Activated T-cell treated with anti-CD3 and anti-CD28 coated beads, Interleukin-2, amount 50 U/mL, for 24 hours (primary cell): ENCODE measurements at regions not wholly inside any gene's neighbourhood (a gene's known extent, or its start where the extent isn't known, plus 50 kb on each side); places are given as distances from the start of the nearest gene placed in this dataset.
"Not testable (repeated sequence)": the region's sequence is repeated elsewhere in the genome, so short reads cannot be mapped to it uniquely, and the experiment has no call there.

Experiments
- DNase-seq: peaks from one replicate; pipeline ENCODE4 v3.0.0-alpha.2; 2020
- H3K27ac Mint-ChIP-seq: 2 replicates; pipeline ENCODE4 v1.8.0; 2020; ENCODE audit warnings: mild to moderate bottlenecking, mixed read lengths
- H3K27me3 Mint-ChIP-seq: 2 replicates; pipeline ENCODE4 v1.8.0; 2020; ENCODE audit warnings: mixed read lengths
- H3K36me3 Mint-ChIP-seq: 2 replicates; pipeline ENCODE4 v1.8.0; 2020; ENCODE audit warnings: low read depth, mixed read lengths
- H3K4me1 Mint-ChIP-seq: 2 replicates; pipeline ENCODE4 v1.8.0; 2020; ENCODE audit warnings: low read depth, mixed read lengths
- H3K4me3 Mint-ChIP-seq: 2 replicates; pipeline ENCODE4 v1.8.0; 2020; ENCODE audit warnings: mild to moderate bottlenecking, moderate library complexity, mixed read lengths
- H3K9me3 Mint-ChIP-seq: 2 replicates; pipeline ENCODE4 v1.8.0; 2020; ENCODE audit warnings: mixed read lengths

- H3K4me3 Mint-ChIP-seq, result no peak overlapping the region
- no peak overlapping the region for H3K27ac Mint-ChIP-seq
- no peaks in the 10 kb centered on the region for H3K36me3 Mint-ChIP-seq
- no peak for DNase-seq
- no peaks in the 10 kb centered on the region for H3K27me3 Mint-ChIP-seq
- H3K9me3 Mint-ChIP-seq, result peaks cover 26% of the 10 kb centered on the region
- H3K4me1 Mint-ChIP-seq, result no peaks in the 10 kb centered on the region
Measured at GRCh38 chr2:78775291-78775690, 250.2 kb upstream of the REG3G start.

GRCh38 chr2:78778756-78779510, 246.6 kb upstream of the REG3G start:
- no peaks in the 10 kb centered on the region for H3K27me3 Mint-ChIP-seq

GRCh38 chr2:78779761-78780160, 245.7 kb upstream of the REG3G start:
- peaks cover 28% of the 10 kb centered on the region for H3K9me3 Mint-ChIP-seq
- H3K27ac Mint-ChIP-seq, result no peak overlapping the region

More at GRCh38 chr2:78778756-78779510, 246.6 kb upstream of the REG3G start:
- Mint-ChIP-seq H3K4me3 (no peak overlapping the region), H3K9me3 (peaks cover 31% of the 10 kb centered on the region), H3K4me1 (no peaks in the 10 kb centered on the region), H3K27ac (no peak overlapping the region), H3K36me3 (no peaks in the 10 kb centered on the region)
- no peak for DNase-seq

DNA sequence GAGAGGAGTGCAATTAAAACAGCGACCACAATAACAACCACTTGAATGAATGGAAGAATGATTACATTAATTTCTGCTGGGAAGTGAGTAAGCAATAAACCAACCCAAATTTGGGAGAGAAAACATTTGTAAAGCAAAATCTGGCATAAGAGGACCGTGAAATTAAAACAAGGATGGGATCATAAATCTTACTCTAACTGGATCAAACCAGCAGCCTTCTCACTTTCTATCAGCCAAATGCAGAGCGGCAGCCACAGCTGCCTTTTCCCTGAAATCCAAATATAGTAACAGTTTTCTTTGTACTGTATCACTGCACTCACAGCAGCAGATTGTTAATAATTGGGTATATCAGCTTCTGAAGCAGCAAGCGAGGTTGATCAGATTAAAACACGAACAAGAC, 245.2 kb upstream of the REG3G start:
- Mint-ChIP-seq H3K27ac (no peak overlapping the region), H3K9me3 (peaks cover 28% of the 10 kb centered on the region), H3K27me3 (no peaks in the 10 kb centered on the region)

More at GRCh38 chr2:78779761-78780160, 245.7 kb upstream of the REG3G start:
- Mint-ChIP-seq H3K4me3 (no peak overlapping the region), H3K27me3 (no peaks in the 10 kb centered on the region), H3K36me3 (no peaks in the 10 kb centered on the region), H3K4me1 (no peaks in the 10 kb centered on the region)
- no peak for DNase-seq

DNA sequence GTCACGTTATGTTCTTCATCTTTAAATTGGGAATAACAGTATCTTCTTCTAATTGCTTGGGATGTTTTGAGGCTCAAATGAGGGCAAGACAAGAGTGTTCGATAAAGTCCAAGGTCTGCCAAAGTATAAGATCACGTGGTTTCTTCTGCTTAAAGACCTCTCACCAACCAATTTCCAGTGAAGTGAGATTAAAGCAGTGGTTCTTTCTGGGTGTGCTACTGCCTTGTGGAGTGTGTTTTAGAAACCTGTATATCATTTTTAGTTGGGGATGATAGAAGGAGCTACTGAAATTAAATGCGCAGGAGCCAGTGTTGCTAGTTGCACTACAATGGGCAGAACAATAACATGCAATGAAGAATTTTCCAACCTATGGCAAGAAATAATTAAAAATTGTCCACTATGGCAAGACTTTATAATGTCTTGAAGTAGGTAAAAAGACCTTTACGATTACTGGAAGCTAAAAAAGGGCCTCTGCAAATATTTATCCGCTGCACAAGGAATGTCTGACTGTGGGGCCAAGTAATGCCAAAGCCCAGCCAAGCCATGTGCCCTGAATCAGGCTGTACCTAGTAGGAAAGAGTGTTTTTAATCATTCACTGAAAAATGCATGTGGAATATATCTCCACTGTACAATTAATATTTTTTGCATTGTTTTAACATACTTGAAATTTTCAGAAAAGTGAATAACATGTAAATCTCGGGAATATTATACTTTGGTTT, 244.5 kb upstream of the REG3G start:
- H3K36me3 Mint-ChIP-seq, result no peaks in the 10 kb centered on the region
- no peak overlapping the region for H3K4me3 Mint-ChIP-seq
- H3K27me3 Mint-ChIP-seq, result no peaks in the 10 kb centered on the region
- no peaks in the 10 kb centered on the region for H3K4me1 Mint-ChIP-seq
- no peak for DNase-seq
- H3K27ac Mint-ChIP-seq, result no peak overlapping the region
- H3K9me3 Mint-ChIP-seq, result peaks cover 27% of the 10 kb centered on the region

More for the DNA sequence above, 245.2 kb upstream of the REG3G start:
- no peaks in the 10 kb centered on the region for H3K4me1 Mint-ChIP-seq
- H3K4me3 Mint-ChIP-seq, result no peak overlapping the region
- H3K36me3 Mint-ChIP-seq, result no peaks in the 10 kb centered on the region
- no peak for DNase-seq

GRCh38 chr2:78782196-78782595, 243.3 kb upstream of the REG3G start:
- Mint-ChIP-seq H3K4me3 (no peak overlapping the region), H3K27ac (no peak overlapping the region), H3K36me3 (no peaks in the 10 kb centered on the region), H3K9me3 (peaks cover 18% of the 10 kb centered on the region), H3K4me1 (no peaks in the 10 kb centered on the region), H3K27me3 (no peaks in the 10 kb centered on the region)
- DNase-seq, result no peak

GRCh38 chr2:78811955-78812610, 213.4 kb upstream of the REG3G start:
- Mint-ChIP-seq H3K36me3 (no peaks in the 10 kb centered on the region), H3K27me3 (no peaks in the 10 kb centered on the region), H3K27ac (no peak overlapping the region), H3K4me3 (no peak overlapping the region), H3K4me1 (no peaks in the 10 kb centered on the region), H3K9me3 (peaks cover 13% of the 10 kb centered on the region)
- no peak for DNase-seq

GRCh38 chr2:78814331-78814986, 211.0 kb upstream of the REG3G start:
- no peaks in the 10 kb centered on the region for H3K27me3 Mint-ChIP-seq
- no peaks in the 10 kb centered on the region for H3K4me1 Mint-ChIP-seq
- no peak overlapping the region for H3K27ac Mint-ChIP-seq
- DNase-seq, result no peak
- peaks cover 8% of the 10 kb centered on the region for H3K9me3 Mint-ChIP-seq
- no peaks in the 10 kb centered on the region for H3K36me3 Mint-ChIP-seq
- no peak overlapping the region for H3K4me3 Mint-ChIP-seq

- no peaks in the 10 kb centered on the region for H3K4me1 Mint-ChIP-seq
- H3K27me3 Mint-ChIP-seq, result no peaks in the 10 kb centered on the region
- no peak for DNase-seq
- H3K36me3 Mint-ChIP-seq, result no peaks in the 10 kb centered on the region
- H3K27ac Mint-ChIP-seq, result no peak overlapping the region
- H3K4me3 Mint-ChIP-seq, result no peak overlapping the region
- peaks cover 13% of the 10 kb centered on the region for H3K9me3 Mint-ChIP-seq
Measured at GRCh38 chr2:78817430-78817829, 208.1 kb upstream of the REG3G start.

- Mint-ChIP-seq H3K27me3 (no peaks in the 10 kb centered on the region), H3K4me3 (no peak overlapping the region), H3K27ac (no peak overlapping the region), H3K36me3 (no peaks in the 10 kb centered on the region), H3K4me1 (no peaks in the 10 kb centered on the region), H3K9me3 (peaks cover 8% of the 10 kb centered on the region)
- DNase-seq, result no peak
Measured at GRCh38 chr2:78832481-78832880, 193.0 kb upstream of the REG3G start.

DNA sequence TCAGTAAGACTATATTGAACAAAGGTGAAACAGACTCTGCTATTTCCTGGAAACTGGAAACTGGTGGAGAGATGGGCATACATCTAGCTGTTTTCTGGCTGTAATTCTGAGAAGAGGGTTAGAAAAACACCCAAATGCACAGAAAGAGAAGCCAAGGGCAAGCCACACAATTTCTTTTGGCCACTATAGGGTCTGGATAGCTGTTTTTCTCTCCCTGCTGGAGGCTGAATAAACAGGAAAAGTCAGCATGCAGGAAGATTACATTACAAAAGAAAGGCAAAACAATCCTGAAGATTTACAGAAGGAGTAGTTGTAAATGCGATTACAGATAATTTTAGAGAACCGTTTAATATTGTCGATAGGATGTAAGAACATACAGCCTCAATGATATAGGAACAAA, 186.2 kb upstream of the REG3G start:
- Mint-ChIP-seq H3K27ac (no peak overlapping the region), H3K36me3 (no peaks in the 10 kb centered on the region), H3K4me1 (no peaks in the 10 kb centered on the region), H3K9me3 (peaks cover 13% of the 10 kb centered on the region), H3K4me3 (no peak overlapping the region), H3K27me3 (no peaks in the 10 kb centered on the region)
- DNase-seq, result no peak

DNA sequence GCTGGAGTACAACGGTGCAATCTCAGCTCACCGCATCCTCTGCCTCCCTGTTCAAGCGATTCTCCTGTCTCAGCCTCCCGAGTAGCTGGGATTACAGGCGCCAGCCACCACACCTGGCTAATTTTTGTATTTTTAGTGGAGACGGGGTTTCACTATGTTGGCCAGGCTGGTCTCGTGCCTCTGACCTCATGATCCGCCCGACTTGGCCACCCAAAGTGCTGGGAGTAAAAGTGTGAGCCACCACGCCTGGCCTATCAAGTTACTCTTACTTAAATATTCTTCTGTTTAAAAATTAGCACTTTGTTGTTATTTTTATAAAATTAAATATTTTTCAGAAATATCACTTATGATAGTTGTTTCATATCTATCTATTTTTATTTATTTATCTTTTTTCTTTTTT, 185.2 kb upstream of the REG3G start:
- not testable (repeated sequence) for H3K27me3 Mint-ChIP-seq, H3K27ac Mint-ChIP-seq, H3K36me3 Mint-ChIP-seq, H3K4me3 Mint-ChIP-seq, DNase-seq, H3K4me1 Mint-ChIP-seq
- peaks cover 14% of the 10 kb centered on the region for H3K9me3 Mint-ChIP-seq

DNA sequence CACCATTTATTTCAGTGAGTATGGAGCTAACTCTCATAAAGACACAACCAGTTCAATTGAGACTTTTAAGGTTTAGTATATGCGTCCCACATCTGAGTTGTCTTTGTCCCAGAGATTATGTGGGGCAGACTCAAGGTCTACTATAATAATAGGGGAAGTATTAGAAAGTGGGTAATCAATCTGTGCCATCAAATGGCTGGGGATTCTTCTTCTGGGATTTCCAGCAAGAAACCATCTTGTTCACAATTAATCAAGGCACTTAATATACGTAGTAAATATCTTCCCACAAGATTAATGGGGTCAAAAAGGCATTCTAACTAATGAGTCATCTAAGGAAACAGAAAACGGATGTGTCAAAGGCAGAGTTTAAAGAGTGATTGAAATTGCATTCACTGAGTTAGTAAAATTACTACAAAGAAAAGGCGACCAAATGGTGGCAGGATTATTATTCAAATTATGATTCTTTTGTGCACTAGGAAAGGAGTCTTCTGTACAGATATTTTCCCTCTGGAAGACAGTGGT, 179.8 kb upstream of the REG3G start:
- Mint-ChIP-seq H3K27ac (no peak overlapping the region), H3K36me3 (no peaks in the 10 kb centered on the region), H3K9me3 (peaks cover 18% of the 10 kb centered on the region), H3K4me1 (no peaks in the 10 kb centered on the region), H3K4me3 (no peak overlapping the region), H3K27me3 (no peaks in the 10 kb centered on the region)
- no peak for DNase-seq

GRCh38 chr2:78861546-78861945, 164.0 kb upstream of the REG3G start:
- H3K27ac Mint-ChIP-seq, result no peak overlapping the region
- no peaks in the 10 kb centered on the region for H3K27me3 Mint-ChIP-seq
- H3K4me1 Mint-ChIP-seq, result no peaks in the 10 kb centered on the region
- no peak for DNase-seq
- no peaks in the 10 kb centered on the region for H3K36me3 Mint-ChIP-seq
- H3K4me3 Mint-ChIP-seq, result no peak overlapping the region
- peaks cover 25% of the 10 kb centered on the region for H3K9me3 Mint-ChIP-seq
